GM11168 (cell line): ENCODE measurements at regions not wholly inside any gene's neighbourhood (a gene's known extent, or its start where the extent isn't known, plus 50 kb on each side); places are given as distances from the start of the nearest gene placed in this dataset.
"Not testable (repeated sequence)": the region's sequence is repeated elsewhere in the genome, so short reads cannot be mapped to it uniquely, and the experiment has no call there.

Experiments used
- in situ Hi-C: fragments of 300-500 bp; cut with MboI; formaldehyde crosslinking; loops from one replicate; pipeline ENCODE4 v1.12.0; 2022; ENCODE audit warnings: low sequenced_read_pairs; ENCODE audit not compliant: unreplicated experiment

- in situ Hi-C loops: no loop called here
These were observed 61.7 kb downstream of the KPNA2 start for GRCh38 chr17:68097161-68097805.

GRCh38 chr17:68099341-68099753 is 63.8 kb downstream of the KPNA2 start:
- in situ Hi-C loops: not testable (repeated sequence)

DNA sequence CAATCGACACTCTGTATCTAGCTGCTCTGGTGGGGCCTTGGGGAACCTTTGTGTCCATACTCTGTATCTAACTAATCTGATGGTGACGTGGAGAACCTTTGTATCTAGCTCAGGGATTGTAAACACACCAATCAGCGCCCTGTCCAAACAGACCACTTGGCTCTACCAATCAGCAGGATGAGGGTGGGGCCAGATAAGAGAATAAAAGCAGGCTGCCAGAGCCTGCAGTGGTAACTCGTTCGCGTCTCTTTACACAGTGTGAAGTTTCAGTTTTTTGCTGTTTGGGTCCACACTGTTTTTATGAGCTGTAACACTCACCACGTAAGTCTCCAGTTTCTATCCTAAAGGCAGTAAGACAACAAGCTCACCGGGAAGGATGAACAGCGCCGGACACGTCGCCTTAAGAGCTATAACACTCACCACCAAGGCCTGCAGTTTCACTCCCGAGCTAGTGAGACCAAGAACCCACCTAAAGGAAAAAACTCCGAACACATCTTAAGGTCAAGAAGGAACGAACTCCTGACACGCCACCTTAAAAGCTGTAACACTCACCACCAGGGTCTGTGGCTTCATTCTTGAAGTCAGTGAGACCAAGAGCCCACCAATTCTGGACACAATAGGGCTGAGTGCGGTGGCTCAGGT is 64.6 kb downstream of the KPNA2 start:
- in situ Hi-C loops: no loop called here

DNA sequence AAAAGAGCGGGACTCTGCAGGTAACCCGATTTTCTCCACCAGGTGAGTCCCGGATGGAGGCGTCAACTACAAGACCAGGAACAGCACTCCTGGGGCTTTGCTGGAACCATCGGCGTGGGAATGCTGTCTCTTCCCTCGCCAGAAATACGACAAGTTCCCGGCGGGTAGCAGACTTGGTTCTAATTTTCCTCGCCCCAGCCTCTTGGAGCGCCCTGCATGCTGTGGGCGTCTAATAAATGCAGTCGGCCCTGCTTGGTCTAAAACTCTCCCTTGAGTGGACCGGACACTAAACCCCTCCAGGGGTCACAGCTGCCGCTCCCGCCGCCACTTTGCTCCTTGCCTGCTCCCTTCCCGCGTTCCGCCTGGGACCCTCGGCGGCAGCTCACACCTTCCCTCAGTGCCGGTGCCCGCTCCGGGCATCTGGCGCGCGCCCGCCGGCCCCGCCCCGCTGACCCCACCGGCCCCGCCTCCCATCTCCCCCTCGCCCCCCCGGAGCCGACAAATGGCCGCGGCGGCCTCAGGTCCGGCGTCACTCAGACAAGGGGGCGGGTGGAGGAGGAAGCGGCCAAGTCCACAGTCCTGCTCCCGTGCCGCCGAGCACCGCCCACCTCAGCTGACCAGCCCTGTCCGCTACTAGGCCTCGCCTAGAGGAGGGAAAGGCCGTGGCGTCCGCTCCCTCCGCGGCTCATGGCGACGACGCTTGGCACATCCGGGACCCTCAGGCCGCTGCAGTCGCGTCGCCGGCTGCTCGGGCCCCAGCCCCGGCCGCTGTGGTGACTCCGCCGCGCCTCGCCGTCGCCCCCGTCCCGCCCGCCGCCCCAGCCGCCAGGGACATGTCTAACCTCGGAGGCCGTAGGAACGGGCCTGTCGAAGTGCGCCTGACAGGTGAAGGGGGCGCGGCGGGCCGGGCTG is 65.8 kb downstream of the KPNA2 start:
- in situ Hi-C loops: no loop called here

DNA sequence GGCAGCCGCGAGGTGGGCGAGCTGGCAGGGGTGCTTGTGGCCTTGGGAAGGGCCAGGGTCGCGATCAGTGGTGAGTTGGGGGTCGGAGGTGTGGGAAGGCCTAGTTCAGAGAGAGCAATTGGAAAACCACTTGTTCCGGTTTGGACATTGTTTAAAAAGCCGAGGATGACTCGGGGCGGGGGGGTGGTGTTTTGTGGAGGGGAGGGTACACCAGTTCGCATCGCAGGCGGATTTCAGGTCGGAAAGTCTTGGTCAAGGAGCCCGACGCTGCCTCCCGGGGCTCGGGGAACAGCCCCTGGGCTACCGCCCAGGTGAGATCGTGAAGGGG is 66.4 kb downstream of the KPNA2 start:
- in situ Hi-C loops: no loop called here

GRCh38 chr17:68102318-68102758 is 66.8 kb downstream of the KPNA2 start:
- in situ Hi-C loops: no loop called here

DNA sequence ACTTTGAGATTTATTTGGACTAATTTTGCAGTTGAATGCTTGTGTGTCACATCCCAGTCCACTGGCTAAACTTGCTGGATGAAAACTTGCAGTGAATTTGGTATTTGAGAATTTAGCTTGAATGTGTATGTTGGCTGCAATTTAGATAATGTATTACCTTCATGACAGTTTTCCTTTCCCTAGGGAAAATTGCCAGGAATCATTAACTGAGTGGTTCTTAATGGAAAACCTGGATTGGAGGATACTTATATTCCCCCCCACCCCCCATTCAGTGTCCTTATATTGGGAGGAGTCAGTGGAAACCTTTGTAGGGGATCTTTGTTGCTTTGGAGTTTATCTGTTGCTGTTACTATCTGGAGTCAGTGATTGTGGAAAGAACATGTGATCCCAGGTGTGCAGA is 67.6 kb downstream of the KPNA2 start:
- in situ Hi-C loops: no loop called here

GRCh38 chr17:68106085-68106484 is 70.5 kb downstream of the KPNA2 start:
- in situ Hi-C loops: no loop called here

DNA sequence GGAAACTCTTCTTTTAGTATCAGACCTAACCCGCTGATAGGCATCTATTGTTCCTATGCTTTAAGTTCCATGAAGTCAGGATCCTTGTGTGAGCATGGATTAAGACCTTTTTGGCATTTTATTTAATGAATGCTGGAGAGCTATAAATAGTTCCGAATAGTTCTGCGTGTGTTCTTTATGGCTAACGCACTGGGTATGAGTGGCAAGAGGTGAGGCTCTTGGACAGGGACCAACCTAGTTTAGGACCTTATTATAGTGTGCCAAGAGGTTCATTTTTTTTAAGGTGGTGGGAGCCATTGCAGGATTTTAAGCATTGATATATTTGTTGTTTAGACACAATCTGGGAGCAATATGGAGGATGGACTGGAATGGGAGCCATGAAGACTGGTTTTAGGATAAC is 71.8 kb downstream of the KPNA2 start:
- in situ Hi-C loops: no loop called here

DNA sequence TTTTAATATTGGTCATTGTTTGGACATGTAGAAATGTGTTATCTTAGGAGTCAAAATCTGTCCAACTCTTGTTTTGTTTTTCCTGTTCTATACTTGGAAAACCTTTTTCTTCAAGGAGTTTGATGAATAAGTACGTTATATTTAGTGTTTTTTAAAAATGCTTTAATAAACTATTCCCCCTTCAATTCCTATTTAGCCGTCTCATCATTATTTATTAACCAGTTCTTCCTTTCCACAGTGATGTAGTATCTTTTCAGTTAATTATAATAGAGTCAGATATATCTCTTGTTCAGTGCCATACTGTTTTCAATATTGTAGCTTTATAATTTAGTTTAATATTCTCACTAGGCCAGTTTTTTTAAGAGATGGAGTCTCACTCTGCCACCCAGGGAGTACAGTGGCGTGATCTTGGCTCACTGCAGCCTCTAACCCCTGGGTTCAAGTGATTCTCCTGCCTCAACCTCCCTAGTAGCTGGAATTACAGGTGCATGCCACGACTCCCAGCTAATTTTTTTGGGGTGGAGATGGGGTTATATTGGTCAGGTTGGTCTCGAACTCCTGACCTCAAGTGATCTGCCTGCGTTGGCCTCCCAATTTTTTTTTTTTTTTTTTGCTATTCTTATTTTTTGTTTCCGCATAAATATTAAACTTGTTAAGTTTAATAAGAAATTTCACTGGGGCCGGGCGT is 72.9 kb downstream of the KPNA2 start:
- in situ Hi-C loops: no loop called here

- in situ Hi-C loops: not testable (repeated sequence)
These were observed 73.9 kb downstream of the KPNA2 start for GRCh38 chr17:68109404-68109803.

GRCh38 chr17:68116211-68116610 is 80.7 kb downstream of the KPNA2 start:
- in situ Hi-C loops: not testable (repeated sequence)

DNA sequence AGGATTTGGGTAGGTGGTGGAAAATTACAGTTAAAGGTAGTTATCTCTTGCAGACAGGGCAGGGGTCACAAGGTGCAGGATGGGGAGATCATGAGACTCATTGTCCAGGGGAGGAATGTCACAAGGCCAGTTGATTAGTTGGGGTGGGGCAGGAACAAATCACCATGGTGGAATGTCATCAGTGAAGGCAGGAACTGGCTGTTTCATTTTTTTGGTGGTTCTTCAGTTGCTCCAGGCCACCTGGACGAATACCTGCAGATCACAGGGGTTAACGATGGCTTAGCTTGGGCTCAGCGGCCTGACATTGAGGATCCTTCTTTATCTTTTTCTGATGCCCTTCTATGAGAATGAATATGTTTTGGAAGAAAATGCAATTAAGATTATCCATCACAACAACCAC is 87.1 kb downstream of the KPNA2 start:
- in situ Hi-C loops: no loop called here

GRCh38 chr17:68125111-68125870 is 89.8 kb downstream of the KPNA2 start:
- in situ Hi-C loops: no loop called here

GRCh38 chr17:68127914-68128313 is 92.4 kb downstream of the KPNA2 start:
- in situ Hi-C loops: no loop called here

DNA sequence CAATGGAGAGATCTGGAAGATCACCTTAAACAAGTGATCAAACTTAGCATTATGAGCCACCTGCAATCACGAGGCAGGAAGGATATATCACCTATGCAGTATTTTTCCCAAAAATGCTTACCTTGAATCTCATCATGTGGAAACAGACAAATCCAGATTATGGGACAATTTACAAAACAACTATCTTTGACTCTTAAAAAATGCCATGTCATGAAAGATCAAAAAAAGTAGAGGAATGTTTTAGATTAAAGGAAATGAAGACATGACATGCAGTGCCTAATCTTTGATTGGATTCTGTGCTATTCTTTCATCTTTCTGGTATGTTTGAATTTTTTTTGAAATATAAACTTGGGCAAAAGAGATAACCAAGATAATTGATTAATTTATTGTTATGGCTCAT is 95.9 kb downstream of the KPNA2 start:
- in situ Hi-C loops: no loop called here

GRCh38 chr17:68133346-68134045 is 98.0 kb downstream of the KPNA2 start:
- in situ Hi-C loops: no loop called here

DNA sequence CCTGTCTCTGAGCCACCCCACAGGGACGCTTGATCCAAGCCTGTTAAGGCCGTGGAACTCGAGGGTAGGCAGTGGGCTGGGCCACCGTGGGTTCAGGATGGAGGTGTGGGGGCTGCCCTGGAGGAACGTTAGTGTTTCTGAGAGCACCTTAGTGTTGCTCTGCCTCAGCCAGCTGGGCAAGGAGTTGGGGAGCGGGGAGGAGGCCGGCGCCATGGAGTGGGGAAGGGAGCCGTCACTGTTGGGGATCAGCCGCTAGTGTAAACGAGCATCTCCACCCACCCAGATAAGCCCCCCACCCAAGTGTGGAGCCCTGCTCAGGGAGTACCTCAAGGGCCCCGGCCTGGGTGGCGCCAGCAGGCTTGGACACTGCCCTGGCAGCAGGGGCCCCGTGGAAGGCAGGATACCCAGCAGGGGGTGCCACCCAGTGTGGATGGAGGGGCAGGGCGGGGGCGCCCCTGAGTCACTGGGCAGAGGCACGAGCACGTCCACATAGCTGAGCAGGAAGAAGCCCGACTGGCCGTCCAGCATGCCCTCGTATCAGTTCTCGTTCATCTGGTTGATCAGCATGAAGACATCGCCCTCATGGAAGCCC is 98.6 kb downstream of the KPNA2 start:
- in situ Hi-C loops: no loop called here

DNA sequence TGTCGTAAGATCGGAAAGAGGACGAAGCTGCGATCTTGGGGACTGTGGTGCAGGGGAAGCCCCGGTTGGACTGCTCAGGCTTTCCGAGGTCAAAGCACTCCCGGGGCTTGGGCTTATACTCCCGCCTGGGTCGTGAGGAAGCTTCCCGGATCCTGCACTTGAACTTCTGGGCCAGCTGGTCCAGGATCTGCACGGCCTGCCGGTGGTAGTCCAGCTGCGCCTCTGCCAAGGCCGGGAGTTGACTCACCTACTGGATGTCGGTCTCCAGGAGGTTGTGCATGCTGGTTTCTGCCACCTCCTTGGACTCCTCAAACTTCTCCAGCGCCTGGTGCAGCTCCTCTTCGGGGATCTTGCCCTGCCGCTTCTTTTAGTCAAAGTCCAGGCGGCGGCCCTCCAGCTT is 99.2 kb downstream of the KPNA2 start:
- in situ Hi-C loops: no loop called here
